HG03159 (cell line): ENCODE measurements at regions not wholly inside any gene's neighbourhood (a gene's known extent, or its start where the extent isn't known, plus 50 kb on each side); places are given as distances from the start of the nearest gene placed in this dataset.
"Not testable (repeated sequence)": the region's sequence is repeated elsewhere in the genome, so short reads cannot be mapped to it uniquely, and the experiment has no call there.

Experiments
- ATAC-seq: cut with Tn5 transposase; IDR thresholded peaks from one replicate; pipeline ENCODE4 v1.9.1; 2021; ENCODE audit warnings: mild to moderate bottlenecking, moderate library complexity; ENCODE audit not compliant: unreplicated experiment

- no peak for ATAC-seq
Observed at GRCh38 chr10:111560027-111560426, 483.2 kb downstream of the ADRA2A start.

- no peak for ATAC-seq
Observed at GRCh38 chr10:111561124-111561523, 484.3 kb downstream of the ADRA2A start.

- no peak for ATAC-seq
Observed at GRCh38 chr10:111565542-111565941, 488.7 kb downstream of the ADRA2A start.

- no peak for ATAC-seq
Observed at GRCh38 chr10:111578076-111578475, 501.2 kb downstream of the ADRA2A start.

GRCh38 chr10:111579473-111579872, 502.6 kb downstream of the ADRA2A start:
- ATAC-seq = no peak

- ATAC-seq = no peak
Observed at GRCh38 chr10:111590703-111591102, 513.9 kb downstream of the ADRA2A start.

- ATAC-seq = no peak
Observed at GRCh38 chr10:111593578-111593977, 516.7 kb downstream of the ADRA2A start.

- ATAC-seq = no peak
Observed at GRCh38 chr10:111595173-111595572, 518.3 kb downstream of the ADRA2A start.

- peak; percentile 94 for ATAC-seq
Observed at GRCh38 chr10:111598433-111599059, 521.7 kb downstream of the ADRA2A start.

GRCh38 chr10:111599943-111600342, 523.1 kb downstream of the ADRA2A start:
- ATAC-seq = no peak

- no peak for ATAC-seq
Observed at GRCh38 chr10:111600772-111601171, 523.9 kb downstream of the ADRA2A start.

GRCh38 chr10:111612273-111612672, 535.4 kb downstream of the ADRA2A start:
- no peak for ATAC-seq

- ATAC-seq = no peak
Observed at GRCh38 chr10:111634191-111634590, 549.4 kb downstream of the GPAM start.

GRCh38 chr10:111646021-111646420, 537.5 kb downstream of the GPAM start:
- ATAC-seq = no peak

GRCh38 chr10:111648046-111648445, 535.5 kb downstream of the GPAM start:
- ATAC-seq = no peak

- not testable (repeated sequence) for ATAC-seq
Observed at GRCh38 chr10:111649080-111649479, 534.5 kb downstream of the GPAM start.

GRCh38 chr10:111650088-111650487, 533.5 kb downstream of the GPAM start:
- ATAC-seq = no peak

GRCh38 chr10:111656066-111656465, 527.5 kb downstream of the GPAM start:
- no peak for ATAC-seq

GRCh38 chr10:111677759-111678158, 505.8 kb downstream of the GPAM start:
- ATAC-seq = no peak

GRCh38 chr10:111686796-111687195, 496.8 kb downstream of the GPAM start:
- no peak for ATAC-seq

GRCh38 chr10:111698711-111699110, 484.9 kb downstream of the GPAM start:
- ATAC-seq = no peak

GRCh38 chr10:111703986-111704385, 479.6 kb downstream of the GPAM start:
- ATAC-seq = no peak

GRCh38 chr10:111705021-111705420, 478.5 kb downstream of the GPAM start:
- no peak for ATAC-seq
